WTC11 (cell line): ENCODE measurements at regions not wholly inside any gene's neighbourhood (a gene's known extent, or its start where the extent isn't known, plus 50 kb on each side); places are given as distances from the start of the nearest gene placed in this dataset.

Experiments
- ATAC-seq: fragments of 200-7000 bp; cut with Tn5 transposase; 2 replicates; pipeline ENCODE4 v1.10.0; 2021; ENCODE audit warnings: mild to moderate bottlenecking, moderate library complexity
- CTCF ChIA-PET: fragments of 300-600 bp; sonication (Branson Sonifier 250); formaldehyde crosslinking; loops from one replicate; lab custom pipeline; 2021; ENCODE audit warnings: antibody characterized with exemption; lab: Charles Lee
- POLR2A ChIA-PET: fragments of 350-600 bp; sonication (Branson Sonifier 250); formaldehyde crosslinking; loops from one replicate; lab custom pipeline; 2021; ENCODE audit warnings: antibody characterized with exemption; lab: Charles Lee
- DNase-seq: peaks from one replicate; pipeline ENCODE4 v3.0.0; 2021; ENCODE audit warnings: low spot score
- H3K27ac Mint-ChIP-seq: 2 replicates; pipeline ENCODE4 v1.8.0; 2021; ENCODE audit warnings: mixed read lengths
- H3K27me3 Mint-ChIP-seq: 2 replicates; pipeline ENCODE4 v1.8.0; 2021; ENCODE audit warnings: low read depth, mild to moderate bottlenecking, moderate library complexity, mixed read lengths
- H3K36me3 Mint-ChIP-seq: 2 replicates; pipeline ENCODE4 v1.8.0; 2021; ENCODE audit warnings: mixed read lengths
- H3K4me1 Mint-ChIP-seq: 2 replicates; pipeline ENCODE4 v1.8.0; 2022; ENCODE audit warnings: mixed read lengths
- H3K4me3 Mint-ChIP-seq: 2 replicates; pipeline ENCODE4 v1.8.0; 2021; ENCODE audit warnings: mild to moderate bottlenecking, moderate library complexity, mixed read lengths
- H3K9me3 Mint-ChIP-seq: 2 replicates; pipeline ENCODE4 v1.8.0; 2021; ENCODE audit warnings: mixed read lengths
- AR ChIP-seq: fragments of 250-450 bp; sonication (Bioruptor Pico); IDR thresholded peaks from 2 replicates; pipeline ENCODE4 v1.9.0; 2021; ENCODE audit warnings: mild to moderate bottlenecking
- ARID4B ChIP-seq: sonication (generic); formaldehyde crosslinking; IDR thresholded peaks from 2 replicates; pipeline ENCODE4 v1.8.0; 2023; ENCODE audit warnings: missing genetic modification reagents, mild to moderate bottlenecking, borderline replicate concordance
- EMX1 ChIP-seq: fragments of 250-450 bp; sonication (Bioruptor Pico); IDR thresholded peaks from 2 replicates; pipeline ENCODE4 v1.8.0; 2021; ENCODE audit warnings: mild to moderate bottlenecking
- ESRRA ChIP-seq: sonication (generic); formaldehyde crosslinking; IDR thresholded peaks from 2 replicates; pipeline ENCODE4 v1.8.1; 2022; ENCODE audit warnings: mild to moderate bottlenecking, missing genetic modification reagents, borderline replicate concordance
- ETV6 ChIP-seq: sonication (generic); formaldehyde crosslinking; IDR thresholded peaks from 2 replicates; pipeline ENCODE4 v1.8.1; 2022; ENCODE audit warnings: mild to moderate bottlenecking, missing genetic modification reagents
- FOXJ3 ChIP-seq: sonication (generic); formaldehyde crosslinking; IDR thresholded peaks from 2 replicates; pipeline ENCODE4 v1.9.0; 2021; ENCODE audit warnings: missing genetic modification reagents, mild to moderate bottlenecking, borderline replicate concordance
- GABPB1 ChIP-seq: sonication (generic); formaldehyde crosslinking; IDR thresholded peaks from 2 replicates; pipeline ENCODE4 v1.8.1; 2023; ENCODE audit warnings: mild to moderate bottlenecking, missing genetic modification reagents
- GRHL2 ChIP-seq: fragments of 250-450 bp; sonication (Bioruptor Pico); IDR thresholded peaks from 2 replicates; pipeline ENCODE4 v1.8.0; 2022; ENCODE audit warnings: mild to moderate bottlenecking, moderate library complexity; ENCODE audit not compliant: insufficient replicate concordance, severe bottlenecking
- KAT7 ChIP-seq: sonication (generic); formaldehyde crosslinking; IDR thresholded peaks from 2 replicates; pipeline ENCODE4 v1.8.1; 2023; ENCODE audit warnings: missing genetic modification reagents, mild to moderate bottlenecking, borderline replicate concordance
- NFE2L1 ChIP-seq: sonication (generic); formaldehyde crosslinking; IDR thresholded peaks from 2 replicates; pipeline ENCODE4 v1.8.1; 2023; ENCODE audit warnings: missing genetic modification reagents
- NR2C2 ChIP-seq: sonication (generic); formaldehyde crosslinking; IDR thresholded peaks from 2 replicates; pipeline ENCODE4 v1.8.0; 2022; ENCODE audit warnings: mild to moderate bottlenecking, missing genetic modification reagents
- NR3C1 ChIP-seq: sonication (generic); formaldehyde crosslinking; conservative IDR thresholded peaks from 2 replicates; pipeline ENCODE4 v1.8.1; 2023; ENCODE audit warnings: low read depth, mild to moderate bottlenecking, missing genetic modification reagents
- RELA ChIP-seq: sonication (generic); formaldehyde crosslinking; IDR thresholded peaks from 2 replicates; pipeline ENCODE4 v1.8.1; 2022; ENCODE audit warnings: missing genetic modification reagents, mild to moderate bottlenecking, borderline replicate concordance
- SMAD3 ChIP-seq: sonication (generic); formaldehyde crosslinking; IDR thresholded peaks from 2 replicates; pipeline ENCODE4 v1.8.0; 2022; ENCODE audit warnings: missing genetic modification reagents, mild to moderate bottlenecking, borderline replicate concordance
- SMAD4 ChIP-seq: sonication (generic); formaldehyde crosslinking; IDR thresholded peaks from 2 replicates; pipeline ENCODE4 v1.8.0; 2022; ENCODE audit warnings: mild to moderate bottlenecking, missing genetic modification reagents
- SP1 ChIP-seq: sonication (generic); formaldehyde crosslinking; conservative IDR thresholded peaks from 2 replicates; pipeline ENCODE4 v1.8.1; 2022; ENCODE audit warnings: missing genetic modification reagents
- USF1 ChIP-seq: sonication (generic); formaldehyde crosslinking; IDR thresholded peaks from 2 replicates; pipeline ENCODE4 v1.8.0; 2022; ENCODE audit warnings: mild to moderate bottlenecking, missing genetic modification reagents
- ZMAT4 ChIP-seq: fragments of 250-450 bp; sonication (Bioruptor Pico); IDR thresholded peaks from 2 replicates; pipeline ENCODE4 v1.9.0; 2021; ENCODE audit warnings: mild to moderate bottlenecking
- ZNF425 ChIP-seq: fragments of 250-450 bp; sonication (Bioruptor Pico); conservative IDR thresholded peaks from 2 replicates; pipeline ENCODE4 v1.9.0; 2021; ENCODE audit warnings: mild to moderate bottlenecking
- TF ChIP-seq, protein P1 (sequence below): sonication (generic); formaldehyde crosslinking; IDR thresholded peaks from 2 replicates; pipeline ENCODE4 v1.8.1; 2023; ENCODE audit warnings: mild to moderate bottlenecking, missing genetic modification reagents
- TF ChIP-seq, protein P2 (sequence below): sonication (generic); formaldehyde crosslinking; IDR thresholded peaks from 2 replicates; pipeline ENCODE4 v1.8.1; 2022; ENCODE audit warnings: mild to moderate bottlenecking, moderate library complexity, missing genetic modification reagents

- H3K4me3 Mint-ChIP-seq, result no peak overlapping the region
- peaks cover 3% of the 10 kb centered on the region; the same call in 1 of the 2 replicates for H3K9me3 Mint-ChIP-seq
- no peak overlapping the region for H3K27ac Mint-ChIP-seq
- DNase-seq (no peak), ATAC-seq (peak; percentile 57; the same call in 1 of the 2 replicates)
- H3K36me3 Mint-ChIP-seq, result no peaks in the 10 kb centered on the region
- POLR2A ChIA-PET, result no interaction called here
- H3K27me3 Mint-ChIP-seq, result no peaks in the 10 kb centered on the region
- H3K4me1 Mint-ChIP-seq, result peaks cover 12% of the 10 kb centered on the region
- CTCF ChIA-PET, result no interaction called here
- no peak for TF ChIP-seq SMAD3 (CRISPR knock-in tag)
- no peak for TF ChIP-seq SMAD4 (CRISPR knock-in tag)
- TF ChIP-seq KAT7 (CRISPR knock-in tag), result no peak
- TF ChIP-seq FOXJ3, result no peak
- TF ChIP-seq ETV6 (CRISPR knock-in tag), result no peak
- TF ChIP-seq GRHL2 (CRISPR knock-in tag), result no peak
- no peak for TF ChIP-seq USF1 (CRISPR knock-in tag)
- no peak for TF ChIP-seq NFE2L1 (CRISPR knock-in tag)
- TF ChIP-seq ESRRA (CRISPR knock-in tag), result no peak
- TF ChIP-seq, protein P1, sequence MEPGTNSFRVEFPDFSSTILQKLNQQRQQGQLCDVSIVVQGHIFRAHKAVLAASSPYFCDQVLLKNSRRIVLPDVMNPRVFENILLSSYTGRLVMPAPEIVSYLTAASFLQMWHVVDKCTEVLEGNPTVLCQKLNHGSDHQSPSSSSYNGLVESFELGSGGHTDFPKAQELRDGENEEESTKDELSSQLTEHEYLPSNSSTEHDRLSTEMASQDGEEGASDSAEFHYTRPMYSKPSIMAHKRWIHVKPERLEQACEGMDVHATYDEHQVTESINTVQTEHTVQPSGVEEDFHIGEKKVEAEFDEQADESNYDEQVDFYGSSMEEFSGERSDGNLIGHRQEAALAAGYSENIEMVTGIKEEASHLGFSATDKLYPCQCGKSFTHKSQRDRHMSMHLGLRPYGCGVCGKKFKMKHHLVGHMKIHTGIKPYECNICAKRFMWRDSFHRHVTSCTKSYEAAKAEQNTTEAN (CRISPR knock-in tag), result no peak
- TF ChIP-seq EMX1, result no peak
- no peak for TF ChIP-seq ARID4B (CRISPR knock-in tag)
These were observed 325.9 kb upstream of the NT5C1B start for GRCh38 chr2:18915227-18915626.

DNA sequence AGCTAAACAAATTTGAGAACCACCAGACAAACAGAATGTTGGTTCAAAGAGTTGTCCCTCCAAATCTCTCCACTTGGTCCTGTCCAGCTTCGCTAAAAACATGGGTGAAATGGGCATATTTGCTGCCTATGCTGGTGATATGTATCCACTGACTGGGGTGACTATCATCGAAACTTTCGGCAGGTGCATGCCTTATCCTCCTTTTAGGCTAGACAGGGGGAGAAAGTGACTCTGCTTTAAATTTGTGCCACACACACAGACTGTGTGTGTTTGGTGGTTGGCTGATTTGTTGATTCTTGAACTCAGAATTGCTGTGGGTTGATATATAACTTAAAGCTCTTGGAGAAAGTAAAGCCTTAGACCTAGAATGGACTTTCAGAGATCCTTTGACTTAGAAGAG is 324.1 kb upstream of the NT5C1B start:
- POLR2A ChIA-PET, result no interaction called here
- Mint-ChIP-seq H3K27me3 (no peaks in the 10 kb centered on the region), H3K4me1 (peaks cover 12% of the 10 kb centered on the region), H3K9me3 (peaks cover 3% of the 10 kb centered on the region; the same call in 1 of the 2 replicates), H3K4me3 (no peak overlapping the region), H3K27ac (no peak overlapping the region), H3K36me3 (no peaks in the 10 kb centered on the region)
- no peak for TF ChIP-seq ZMAT4 (CRISPR knock-in tag)
- TF ChIP-seq, protein P2, sequence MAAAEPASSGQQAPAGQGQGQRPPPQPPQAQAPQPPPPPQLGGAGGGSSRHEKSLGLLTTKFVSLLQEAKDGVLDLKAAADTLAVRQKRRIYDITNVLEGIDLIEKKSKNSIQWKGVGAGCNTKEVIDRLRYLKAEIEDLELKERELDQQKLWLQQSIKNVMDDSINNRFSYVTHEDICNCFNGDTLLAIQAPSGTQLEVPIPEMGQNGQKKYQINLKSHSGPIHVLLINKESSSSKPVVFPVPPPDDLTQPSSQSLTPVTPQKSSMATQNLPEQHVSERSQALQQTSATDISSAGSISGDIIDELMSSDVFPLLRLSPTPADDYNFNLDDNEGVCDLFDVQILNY (CRISPR knock-in tag), result no peak
- TF ChIP-seq NR3C1 (CRISPR knock-in tag), result no peak
- TF ChIP-seq SP1, result no peak
- TF ChIP-seq AR (CRISPR knock-in tag), result no peak
- no peak for TF ChIP-seq RELA (CRISPR knock-in tag)
- no peak for TF ChIP-seq ZNF425 (CRISPR knock-in tag)
- TF ChIP-seq NR2C2, result no peak
- TF ChIP-seq GABPB1, result no peak
- ATAC-seq (no peak), DNase-seq (no peak)
- CTCF ChIA-PET, result no interaction called here
